NCI-H510A (cell line): ENCODE measurements at regions not wholly inside any gene's neighbourhood (a gene's known extent, or its start where the extent isn't known, plus 50 kb on each side); places are given as distances from the start of the nearest gene placed in this dataset.
"Not testable (repeated sequence)": the region's sequence is repeated elsewhere in the genome, so short reads cannot be mapped to it uniquely, and the experiment has no call there.

Experiments
- DNase-seq: peaks from one replicate; lab custom pipeline; 2025; lab: John Stamatoyannopoulos, UW

GRCh38 chr1:193411714-193412113 lies 225.3 kb upstream of the B3GALT2 start:
- DNase-seq, result no peak

DNA sequence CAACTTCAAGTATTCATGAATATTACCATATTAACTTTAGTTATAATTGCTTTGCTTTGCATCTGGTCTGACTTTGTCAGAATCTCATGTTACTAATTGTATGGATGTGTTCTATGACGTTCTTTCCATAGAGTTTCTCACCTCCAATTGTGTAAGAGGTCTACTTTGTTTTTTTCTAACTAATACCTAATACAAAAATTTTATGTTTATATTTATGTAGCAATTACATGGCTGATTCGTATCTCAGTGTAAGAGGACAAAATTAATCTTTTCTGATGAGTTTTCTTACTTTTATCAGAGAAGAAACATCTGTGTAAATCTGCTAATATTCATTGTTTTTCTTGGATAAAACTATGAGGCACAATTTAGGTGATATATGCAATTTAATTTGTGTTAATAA lies 224.8 kb upstream of the B3GALT2 start:
- no peak for DNase-seq

DNA sequence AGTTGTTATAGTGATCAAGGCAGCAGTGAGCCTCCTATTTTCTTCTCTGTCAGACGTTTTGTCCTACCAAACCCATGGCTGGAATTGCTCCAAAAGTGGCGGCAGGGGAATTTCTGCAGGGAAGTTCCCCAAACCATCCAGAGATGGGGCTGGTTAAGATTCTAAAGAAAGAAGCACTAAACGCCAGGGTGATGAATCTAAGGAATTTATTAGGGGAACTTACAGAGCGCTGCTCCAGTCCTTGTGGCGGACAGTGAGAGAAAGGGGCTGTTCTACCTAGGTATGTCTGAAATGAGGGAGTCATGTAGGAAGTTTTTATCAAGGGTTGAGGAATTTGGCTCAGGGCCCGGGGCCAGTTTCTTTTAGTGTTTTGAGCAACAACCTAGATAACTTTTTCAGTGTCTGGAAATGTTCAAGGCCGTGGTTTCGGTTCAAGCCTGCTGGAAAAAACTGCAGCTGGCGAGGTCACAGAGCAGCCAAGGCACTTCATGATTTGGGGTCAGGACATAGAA lies 222.4 kb upstream of the B3GALT2 start:
- DNase-seq, result no peak

- DNase-seq, result no peak
Observed at GRCh38 chr1:193406901-193407300, 220.5 kb upstream of the B3GALT2 start.

- DNase-seq, result no peak
Observed at GRCh38 chr1:193404236-193404635, 217.8 kb upstream of the B3GALT2 start.

GRCh38 chr1:193402977-193403376 lies 216.6 kb upstream of the B3GALT2 start:
- DNase-seq, result no peak

- DNase-seq, result no peak
Observed at GRCh38 chr1:193402037-193402436, 215.6 kb upstream of the B3GALT2 start.

DNA sequence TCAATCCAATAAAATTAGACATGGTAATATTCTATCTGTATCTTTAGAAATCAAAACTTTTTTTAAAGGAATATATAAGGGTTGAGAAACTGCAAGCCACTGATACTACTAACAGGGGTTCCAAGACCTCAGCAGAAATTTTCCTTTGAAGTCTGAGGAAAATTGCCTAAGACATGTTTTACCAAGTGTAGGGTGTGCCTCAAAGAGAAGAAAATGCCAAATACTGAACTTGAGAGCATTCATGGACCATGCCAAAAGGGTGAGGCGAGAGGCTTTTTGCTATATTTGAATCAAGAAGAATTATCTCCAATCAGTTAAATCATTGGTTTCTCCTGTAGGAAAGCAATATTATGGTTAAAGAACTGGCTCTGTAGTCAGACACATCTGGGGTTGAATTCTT lies 207.9 kb upstream of the B3GALT2 start:
- DNase-seq, result no peak

- no peak for DNase-seq
Observed at GRCh38 chr1:193392686-193393085, 206.3 kb upstream of the B3GALT2 start.

GRCh38 chr1:193388683-193389082 lies 202.3 kb upstream of the B3GALT2 start:
- DNase-seq, result no peak

GRCh38 chr1:193388165-193388564 lies 201.8 kb upstream of the B3GALT2 start:
- DNase-seq, result no peak

DNA sequence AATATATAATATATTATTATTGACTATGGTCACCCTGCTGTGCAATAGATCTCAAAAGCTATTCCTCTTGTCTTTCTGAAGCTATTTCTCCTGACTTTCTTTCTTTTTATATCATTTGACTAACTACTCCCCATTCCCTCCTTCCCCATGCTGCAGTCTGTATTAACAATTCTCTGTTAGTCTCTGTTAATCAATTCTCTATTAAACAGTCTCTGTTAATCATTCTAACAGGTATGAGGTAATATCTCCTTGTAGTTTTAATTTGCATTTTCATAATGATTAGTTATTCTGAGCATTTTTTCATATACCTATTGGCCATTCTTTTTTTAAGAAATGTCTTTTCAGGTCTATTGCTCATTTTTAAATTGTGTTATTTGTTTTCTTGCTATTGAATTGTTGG lies 201.0 kb upstream of the B3GALT2 start:
- no peak for DNase-seq

- not testable (repeated sequence) for DNase-seq
Observed at GRCh38 chr1:193378451-193378850, 192.0 kb upstream of the B3GALT2 start.

- no peak for DNase-seq
Observed at GRCh38 chr1:193377472-193377871, 191.1 kb upstream of the B3GALT2 start.

DNA sequence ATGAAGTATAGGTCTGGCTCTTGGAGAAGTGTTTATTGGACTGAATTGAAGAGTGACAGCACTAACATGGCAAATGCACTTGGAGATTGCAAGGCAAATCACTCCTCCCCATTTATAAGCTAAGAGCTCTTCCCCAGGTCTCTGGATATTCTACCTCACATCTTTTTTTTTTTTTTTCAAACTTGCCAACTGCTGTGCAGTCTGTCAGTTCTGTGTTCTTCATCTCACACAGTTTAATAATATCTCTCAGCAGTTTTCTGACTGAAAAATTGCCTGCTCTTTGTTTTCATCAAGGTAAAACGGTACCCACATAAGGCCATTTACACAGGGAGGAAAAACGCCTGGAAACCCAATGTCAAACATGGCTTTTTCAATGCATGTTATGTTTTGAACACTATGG lies 186.1 kb upstream of the B3GALT2 start:
- DNase-seq, result no peak

GRCh38 chr1:193368302-193368701 lies 181.9 kb upstream of the B3GALT2 start:
- DNase-seq, result no peak

DNA sequence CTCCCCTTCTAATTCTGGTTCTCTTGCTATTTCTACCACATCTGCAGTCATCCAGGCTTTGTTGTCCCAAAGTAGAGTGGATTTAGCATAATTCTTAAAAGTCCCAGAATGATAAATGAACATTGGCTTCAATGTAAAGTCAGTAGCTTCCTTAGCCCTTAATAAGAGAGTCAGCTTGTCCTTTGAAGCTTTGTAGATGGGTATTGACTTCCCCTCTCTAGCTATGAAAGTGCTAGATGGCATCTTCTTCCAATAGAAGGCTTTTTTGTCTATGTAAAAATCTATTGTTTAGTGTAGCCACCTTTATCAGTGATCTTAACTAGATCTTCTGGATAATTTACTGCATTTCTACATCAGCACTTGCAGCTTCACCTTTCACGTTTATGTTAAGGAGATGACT lies 181.4 kb upstream of the B3GALT2 start:
- DNase-seq, result no peak

DNA sequence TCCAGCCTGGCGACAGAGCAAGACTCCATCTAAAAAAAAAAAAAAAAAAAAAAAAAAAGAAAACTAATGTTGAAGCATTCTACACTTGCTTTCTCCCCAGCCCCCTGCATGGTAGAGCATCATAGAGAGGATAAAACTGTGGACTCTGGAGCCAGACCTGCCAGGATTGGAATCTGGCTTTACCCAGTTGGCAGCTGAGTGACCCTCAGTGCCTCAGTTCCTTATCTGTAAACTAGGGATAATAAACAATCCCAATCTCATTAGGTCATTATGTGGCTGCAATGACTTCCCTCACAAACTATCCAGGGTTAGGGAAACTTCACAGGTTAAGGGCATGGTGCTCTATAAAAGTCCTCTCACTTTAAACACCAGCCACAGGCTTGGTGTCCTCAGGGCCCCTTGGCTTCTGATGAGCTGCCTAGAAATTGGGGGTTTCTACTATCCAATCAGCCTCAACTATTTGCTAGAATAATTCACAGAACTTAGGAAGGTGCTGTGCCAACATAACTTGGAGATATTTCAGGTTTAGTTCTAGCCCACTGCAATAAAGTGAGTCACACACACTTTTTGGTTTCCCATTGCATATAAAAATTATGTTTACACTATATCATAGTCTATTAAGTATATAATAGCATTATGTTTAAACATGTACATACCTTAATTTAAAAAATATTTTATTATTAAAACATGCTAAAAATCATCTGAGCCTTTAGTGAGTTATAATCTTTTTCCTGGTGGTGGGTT lies 180.5 kb upstream of the B3GALT2 start:
- no peak for DNase-seq

DNA sequence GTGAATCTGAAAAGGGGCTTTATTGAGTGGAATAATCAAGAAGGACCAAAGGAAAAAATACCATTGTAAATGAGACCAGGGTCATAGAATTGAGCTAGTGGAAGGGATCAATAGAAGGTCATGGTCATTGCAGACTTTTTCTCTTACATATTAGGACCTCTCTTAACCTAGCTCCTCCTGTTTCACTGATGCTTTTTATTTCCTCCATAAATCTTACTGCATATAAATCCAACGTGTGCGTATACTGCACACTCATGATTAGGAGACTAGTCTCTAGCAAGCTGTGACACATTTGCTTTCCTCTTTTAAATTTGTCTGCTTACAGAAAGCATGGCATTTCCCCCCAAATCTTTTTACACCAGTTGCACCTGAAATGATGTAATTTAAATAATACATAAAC lies 179.6 kb upstream of the B3GALT2 start:
- DNase-seq, result no peak

GRCh38 chr1:193359631-193360030 lies 173.2 kb upstream of the B3GALT2 start:
- no peak for DNase-seq

GRCh38 chr1:193358419-193358818 lies 172.0 kb upstream of the B3GALT2 start:
- DNase-seq, result no peak

- DNase-seq, result no peak
Observed at GRCh38 chr1:193356249-193356648, 169.8 kb upstream of the B3GALT2 start.

DNA sequence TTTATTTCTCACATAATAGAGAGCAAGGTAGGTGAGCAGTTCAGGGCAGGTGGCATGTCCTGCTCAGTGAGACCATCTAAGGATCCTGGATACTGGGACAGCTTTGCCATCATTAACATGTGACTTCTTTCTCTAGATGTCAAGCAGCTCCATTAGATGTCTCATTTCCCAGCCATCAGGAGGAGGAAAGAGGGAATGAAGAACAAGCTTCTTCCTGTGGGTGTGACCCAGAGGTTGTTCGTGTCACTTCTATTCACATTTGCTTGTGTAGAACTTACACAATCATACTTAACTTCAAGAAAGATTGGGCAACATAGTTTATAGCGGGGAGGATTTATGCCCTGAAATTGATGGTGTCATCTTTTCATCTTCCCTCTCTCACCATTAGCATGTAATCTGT lies 169.2 kb upstream of the B3GALT2 start:
- no peak for DNase-seq

GRCh38 chr1:193355178-193355577 lies 168.8 kb upstream of the B3GALT2 start:
- no peak for DNase-seq
